Breast epithelium (tissue), 4 donors: ENCODE measurements at regions not wholly inside any gene's neighbourhood (a gene's known extent, or its start where the extent isn't known, plus 50 kb on each side); places are given as distances from the start of the nearest gene placed in this dataset.

Experiments
- DNase-seq, 2 donors: peaks; one replicate each; pipeline ENCODE4 v3.0.0-alpha.2; 2019; ENCODE audit warnings: low spot score in 2 of 2
- H3K27ac ChIP-seq, 2 donors: fragments of 200-600 bp; sonication (generic) in 1 of 2; one replicate each; pipeline ENCODE4 v1.5.1; 2016 to 2019; ENCODE audit warnings: mild to moderate bottlenecking in 1 of 2
- H3K27me3 ChIP-seq, 2 donors: fragments of 200-600 bp; sonication (generic) in 1 of 2; one replicate each; pipeline versions ENCODE4 v1.5.1 to v1.6.0; 2017 to 2019; ENCODE audit warnings: control low read depth in 1 of 2, mild to moderate bottlenecking in 1 of 2
- H3K36me3 ChIP-seq: fragments of 200-600 bp; one replicate; pipeline ENCODE4 v1.5.1; 2019
- H3K4me1 ChIP-seq, 2 donors: fragments of 200-600 bp; sonication (generic); one replicate each; pipeline ENCODE4 v1.5.1; 2016 to 2019; ENCODE audit warnings: control low read depth in 1 of 2
- H3K4me3 ChIP-seq, 3 donors: fragments of 200-600 bp; sonication (generic); 1 replicate in 2 of 3; 2 replicates in 1 of 3; pipeline ENCODE4 v1.5.1; 2016 to 2019; ENCODE audit warnings: mild to moderate bottlenecking in 3 of 3, moderate library complexity in 2 of 3
- H3K9me3 ChIP-seq, 2 donors: fragments of 200-600 bp; sonication (generic) in 1 of 2; one replicate each; pipeline ENCODE4 v1.5.1; 2016 to 2019; ENCODE audit warnings: control low read depth in 1 of 2
- CTCF ChIP-seq, 3 donors: fragments of 450-650 bp; IDR thresholded peaks; one replicate each; pipeline ENCODE4 v1.5.1; 2016 to 2017; ENCODE audit warnings: antibody characterized with exemption in 3 of 3, mild to moderate bottlenecking in 3 of 3, moderate library complexity in 3 of 3
- POLR2A ChIP-seq: fragments of 450-650 bp; IDR thresholded peaks from one replicate; pipeline ENCODE4 v1.6.1; 2016; ENCODE audit warnings: antibody characterized with exemption, mild to moderate bottlenecking, moderate library complexity
- POLR2AphosphoS5 ChIP-seq, 3 donors: sonication (generic); formaldehyde crosslinking; IDR thresholded peaks; one replicate each; pipeline ENCODE4 v1.6.1; 2017; ENCODE audit warnings: antibody characterized with exemption in 3 of 3
- intact Hi-C: fragments of 100-400 bp; cut with DNase I; formaldehyde crosslinking; loops from one replicate; pipeline ENCODE4 v1.15.1; 2023; ENCODE audit warnings: low total_unique reads

GRCh38 chr22:27429476-27429875 is 372.1 kb downstream of the MN1 start:
- Histone ChIP-seq H3K36me3 (no peaks in the 10 kb centered on the region), H3K9me3 (peaks cover 6 to 17% of the 10 kb centered on the region in 2 donors), H3K27me3 (no peaks in the 10 kb centered on the region), H3K27ac (no peak overlapping the region), H3K4me3 (no peak overlapping the region), H3K4me1 (no peaks in the 10 kb centered on the region)
- DNase-seq = no peak
- intact Hi-C loops = no loop called here
- TF ChIP-seq POLR2A (no peak), CTCF (IDR thresholded peaks at IDR 0.05) (no peak), POLR2AphosphoS5 (IDR thresholded peaks at IDR 0.05) (no peak)

- no peak overlapping the region for H3K27ac ChIP-seq
- H3K27me3 ChIP-seq = no peaks in the 10 kb centered on the region
- no peaks in the 10 kb centered on the region for H3K4me1 ChIP-seq
- no peak for TF ChIP-seq POLR2A
- TF ChIP-seq CTCF (IDR thresholded peaks at IDR 0.05) = no peak
- no peak for TF ChIP-seq POLR2AphosphoS5 (IDR thresholded peaks at IDR 0.05)
- H3K9me3 ChIP-seq = peaks cover 6 to 17% of the 10 kb centered on the region in 2 donors
- no peaks in the 10 kb centered on the region for H3K36me3 ChIP-seq
- DNase-seq = no peak
- no peak overlapping the region for H3K4me3 ChIP-seq
- intact Hi-C loops = no loop called here
Measured at GRCh38 chr22:27431081-27431480, 370.5 kb downstream of the MN1 start.

GRCh38 chr22:27431896-27432295 is 369.7 kb downstream of the MN1 start:
- Histone ChIP-seq H3K4me1 (no peaks in the 10 kb centered on the region), H3K36me3 (no peaks in the 10 kb centered on the region), H3K4me3 (no peak overlapping the region), H3K27me3 (no peaks in the 10 kb centered on the region), H3K27ac (no peak overlapping the region), H3K9me3 (peaks cover 6 to 17% of the 10 kb centered on the region in 2 donors)
- intact Hi-C loops = no loop called here
- DNase-seq = no peak
- TF ChIP-seq POLR2AphosphoS5 (IDR thresholded peaks at IDR 0.05) (no peak), POLR2A (no peak), CTCF (IDR thresholded peaks at IDR 0.05) (no peak)

GRCh38 chr22:27433099-27433498 is 368.5 kb downstream of the MN1 start:
- H3K4me1 ChIP-seq = peaks cover 0 to under 1% of the 10 kb centered on the region in 2 donors
- H3K9me3 ChIP-seq = peaks cover 6 to 12% of the 10 kb centered on the region in 2 donors
- H3K4me3 ChIP-seq = no peak overlapping the region
- H3K36me3 ChIP-seq = no peaks in the 10 kb centered on the region
- intact Hi-C loops = no loop called here
- H3K27ac ChIP-seq = no peak overlapping the region
- H3K27me3 ChIP-seq = no peaks in the 10 kb centered on the region
- TF ChIP-seq CTCF (IDR thresholded peaks at IDR 0.05) (no peak), POLR2AphosphoS5 (IDR thresholded peaks at IDR 0.05) (no peak), POLR2A (no peak)
- no peak for DNase-seq

GRCh38 chr22:27433585-27434190 is 367.9 kb downstream of the MN1 start:
- H3K4me1 ChIP-seq = peaks cover 0 to 6% of the 10 kb centered on the region in 2 donors
- no peaks in the 10 kb centered on the region for H3K36me3 ChIP-seq
- intact Hi-C loops = no loop called here
- no peak overlapping the region for H3K4me3 ChIP-seq
- H3K27me3 ChIP-seq = no peaks in the 10 kb centered on the region
- no peak for DNase-seq
- TF ChIP-seq POLR2A (no peak), POLR2AphosphoS5 (IDR thresholded peaks at IDR 0.05) (no peak), CTCF (IDR thresholded peaks at IDR 0.05) (no peak)
- H3K27ac ChIP-seq = no peak overlapping the region
- H3K9me3 ChIP-seq = peaks cover 6 to 12% of the 10 kb centered on the region in 2 donors
